Right renal cortex interstitium (tissue), 3 donors: ENCODE measurements at regions not wholly inside any gene's neighbourhood (a gene's known extent, or its start where the extent isn't known, plus 50 kb on each side); places are given as distances from the start of the nearest gene placed in this dataset.
"Not testable (repeated sequence)": the region's sequence is repeated elsewhere in the genome, so short reads cannot be mapped to it uniquely, and the experiment has no call there.

Source experiments
- DNase-seq, 3 donors: peaks; one replicate each; pipeline ENCODE4 v3.0.0-alpha.2; 2013; ENCODE audit warnings: low read depth in 3 of 3, low spot score in 2 of 3

DNA sequence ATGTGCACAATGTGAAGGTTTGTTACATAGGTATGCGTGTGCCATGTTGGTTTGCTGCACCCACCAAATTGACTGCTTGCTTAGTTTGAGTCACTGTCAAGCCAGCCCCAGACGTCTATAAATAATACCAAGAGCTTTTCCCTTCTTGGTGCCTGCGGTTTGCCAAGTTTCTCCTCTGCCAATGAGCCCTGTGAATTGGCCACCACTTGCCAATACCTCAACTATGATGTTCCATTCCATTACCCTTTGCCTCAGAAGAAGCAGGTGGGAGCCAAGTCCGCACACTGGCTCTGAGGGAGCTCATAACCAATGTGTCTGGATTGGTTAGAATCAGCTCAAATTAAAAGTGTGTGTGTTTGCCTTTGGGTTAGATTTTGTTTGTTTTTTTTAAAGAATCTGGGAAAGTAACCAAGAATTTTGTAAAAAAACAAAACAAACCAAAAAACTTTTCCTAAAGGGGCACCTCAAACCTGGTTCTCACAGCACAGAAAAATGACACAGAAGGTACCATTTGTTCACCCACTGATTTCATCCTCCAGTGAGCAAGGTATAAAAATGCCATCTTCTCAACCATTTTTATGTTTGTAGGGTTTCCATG is 209.3 kb upstream of the PRNP start:
- DNase-seq: no peak

DNA sequence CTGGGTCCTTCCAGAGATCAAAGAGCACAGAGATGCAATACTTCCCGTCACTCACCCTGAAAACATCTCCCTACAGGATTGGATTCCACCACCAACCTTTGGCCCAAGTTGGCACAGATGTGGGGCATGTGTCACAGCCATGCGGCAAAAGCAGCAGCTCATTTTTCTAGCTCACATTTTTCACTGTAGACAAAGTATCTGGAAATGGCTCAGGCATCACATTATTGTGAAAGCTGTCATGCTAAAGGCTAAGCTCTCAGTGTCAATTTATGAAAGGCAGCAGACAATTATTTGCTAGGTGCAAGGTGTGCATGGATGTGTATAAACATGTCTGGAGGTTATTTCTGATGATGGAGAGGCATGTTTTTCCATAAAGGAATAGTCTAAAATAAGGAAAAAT is 213.3 kb upstream of the PRNP start:
- no peak for DNase-seq

DNA sequence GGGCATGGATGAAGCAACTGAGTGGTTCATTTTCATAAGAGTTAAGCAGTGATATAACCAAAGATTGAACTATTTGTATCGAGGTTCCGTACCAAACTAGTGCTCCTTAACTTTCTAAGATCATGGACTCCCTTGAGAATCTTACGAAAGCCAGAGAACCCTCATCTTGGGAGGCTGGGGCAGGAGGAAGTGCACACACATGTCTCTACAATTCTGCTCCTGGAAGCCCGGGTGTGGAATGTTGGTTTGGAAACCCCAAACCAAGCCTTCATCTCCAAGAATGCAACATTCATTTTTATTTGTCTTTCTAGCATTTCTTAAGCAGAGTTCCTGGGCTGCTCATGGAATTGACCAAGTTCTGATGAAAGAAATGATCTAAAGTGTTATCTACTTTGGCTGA is 215.0 kb upstream of the PRNP start:
- DNase-seq: no peak

DNA sequence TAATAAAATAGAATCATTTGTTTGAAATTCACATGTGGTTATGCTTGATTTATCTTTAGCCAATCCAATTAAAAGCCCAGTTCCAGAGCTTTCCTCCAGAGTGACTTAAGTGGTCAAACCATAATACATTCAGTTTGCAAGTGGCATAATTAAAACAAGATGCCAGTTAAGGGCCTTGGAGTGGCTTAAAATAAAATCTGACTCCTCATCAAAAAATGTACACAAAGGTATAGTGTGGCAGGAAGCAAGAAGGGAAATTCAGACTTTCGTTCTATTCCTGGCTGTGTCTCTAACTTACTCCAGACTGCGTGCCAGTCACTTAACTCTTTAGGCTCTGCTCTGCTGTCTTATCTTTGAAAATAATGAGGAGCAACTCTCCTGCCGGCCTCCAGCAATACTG is 215.9 kb upstream of the PRNP start:
- no peak for DNase-seq

DNA sequence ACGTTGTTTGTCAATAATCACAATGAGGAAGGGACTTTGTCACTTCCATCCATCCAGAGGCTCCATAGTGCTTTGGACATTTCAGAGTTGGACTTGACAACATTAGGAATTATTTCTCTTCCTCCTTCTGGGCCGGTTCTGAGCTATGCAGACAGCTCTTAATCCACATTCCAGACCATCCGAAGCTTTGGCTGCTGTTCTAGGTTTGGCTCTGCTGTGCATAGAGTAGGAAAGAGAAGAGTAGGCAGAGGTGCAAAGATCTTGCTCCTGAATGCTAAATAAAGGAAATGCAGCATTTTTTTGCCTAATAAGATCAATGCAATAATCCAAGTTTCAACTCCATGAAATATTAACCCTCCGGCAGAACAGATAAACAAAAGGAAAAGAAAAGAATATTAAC is 216.3 kb upstream of the PRNP start:
- no peak for DNase-seq

DNA sequence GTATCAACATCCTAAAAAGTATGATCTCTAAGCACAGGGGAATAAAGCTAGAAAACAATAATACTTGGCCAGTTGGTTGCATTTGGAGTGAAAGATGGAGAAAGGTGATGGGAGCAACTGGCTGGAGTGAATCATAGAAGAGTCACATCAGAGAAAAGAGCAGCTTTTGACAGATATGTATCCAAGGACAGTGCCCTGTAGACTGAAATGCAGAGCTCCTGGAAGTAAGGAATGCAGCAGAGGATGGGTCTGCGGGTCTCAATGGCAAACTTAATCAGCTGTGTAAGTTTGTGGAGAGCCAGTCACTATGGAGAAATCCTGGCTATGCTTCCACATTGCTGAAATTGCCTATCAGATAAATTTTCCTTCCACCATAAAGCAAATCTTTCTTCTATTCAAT is 218.1 kb upstream of the PRNP start:
- no peak for DNase-seq

DNA sequence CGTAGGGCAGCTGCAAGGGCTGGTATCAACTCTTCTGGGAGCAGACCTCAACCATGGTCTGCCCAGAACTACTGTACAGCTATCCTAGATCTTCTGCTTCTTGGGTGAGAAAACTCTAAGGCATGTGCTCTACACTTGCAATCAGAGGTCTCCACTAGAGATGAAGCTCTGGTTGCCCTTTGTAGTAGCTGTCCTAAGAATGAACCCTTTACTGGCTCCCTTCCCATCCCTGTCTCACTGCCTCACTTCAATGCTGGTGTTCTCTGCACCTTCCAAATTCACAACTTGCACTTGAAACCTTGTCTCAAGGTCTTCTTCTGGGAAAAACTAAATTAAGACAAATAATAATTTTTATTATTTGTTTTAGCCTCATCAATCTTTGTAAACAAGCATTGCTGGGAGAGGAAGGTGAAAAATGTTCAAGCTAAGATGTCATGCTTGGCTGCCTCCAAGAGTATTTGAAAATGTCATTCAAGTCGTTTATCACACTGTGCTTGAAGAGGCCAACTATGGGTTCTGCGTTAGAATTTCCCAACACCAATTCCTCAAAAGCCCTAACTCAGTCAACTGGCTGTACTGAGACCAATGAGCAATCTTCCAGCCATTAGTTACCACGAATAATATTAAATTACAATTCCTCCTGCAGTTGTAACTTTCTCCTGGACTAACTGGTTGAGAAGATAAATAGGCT is 216.9 kb upstream of the ADRA1D start:
- DNase-seq: no peak

DNA sequence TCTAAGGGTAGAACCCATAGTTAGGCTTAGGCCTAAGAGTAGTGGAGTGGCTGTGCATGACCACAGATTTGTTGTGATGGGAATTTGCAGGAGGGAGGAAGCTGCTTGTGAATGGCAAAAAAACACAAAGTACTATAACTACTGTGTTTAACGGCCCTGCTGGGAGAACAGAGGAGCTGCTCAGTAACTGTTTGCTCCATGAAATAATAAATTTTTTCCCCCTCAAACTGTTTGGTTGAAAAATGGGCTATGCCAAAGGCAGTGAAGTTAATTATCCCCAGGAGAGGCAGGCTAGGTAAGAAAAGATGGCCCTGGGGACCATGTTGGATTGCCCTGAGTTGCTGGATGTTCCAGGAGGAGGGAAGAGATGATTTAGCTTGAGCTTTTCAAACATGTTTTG is 216.1 kb upstream of the ADRA1D start:
- no peak for DNase-seq

DNA sequence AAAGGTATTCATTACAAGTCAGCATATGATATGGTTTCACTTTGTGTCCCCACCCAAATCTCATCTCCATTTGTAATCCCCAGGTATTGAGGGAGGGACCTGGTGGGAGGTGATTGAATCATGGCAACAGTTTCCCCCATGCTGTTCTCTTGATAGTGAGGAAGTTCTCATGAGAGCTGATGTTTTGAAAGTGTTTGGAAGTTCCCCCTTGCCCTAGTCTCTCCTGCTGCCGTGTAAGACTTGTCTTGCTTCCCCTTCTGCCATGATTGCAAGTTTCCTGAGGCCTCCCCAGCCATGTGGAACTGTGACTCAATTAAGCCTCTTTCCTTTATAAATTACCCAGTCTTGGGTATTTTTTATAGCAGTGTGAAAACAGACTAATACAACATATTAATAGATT is 213.7 kb upstream of the ADRA1D start:
- not testable (repeated sequence) for DNase-seq

DNA sequence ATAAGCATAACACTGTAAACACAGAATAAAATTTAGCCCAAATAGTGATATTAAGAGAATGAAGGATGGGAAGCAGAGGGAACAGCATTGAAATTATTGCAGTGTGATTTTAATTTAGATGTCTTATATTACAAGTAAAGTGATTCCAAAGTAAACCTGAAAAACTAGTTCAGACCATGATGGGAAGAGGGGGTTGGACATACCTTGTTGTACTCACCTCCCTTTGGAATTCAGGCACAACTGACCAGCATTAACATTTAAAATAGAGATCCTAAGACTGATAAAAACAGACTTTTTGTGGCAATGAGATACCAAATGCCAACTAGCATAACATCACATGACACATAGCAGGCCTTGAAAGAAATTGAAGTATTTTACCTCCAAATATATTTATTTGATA is 210.0 kb upstream of the ADRA1D start:
- no peak for DNase-seq

DNA sequence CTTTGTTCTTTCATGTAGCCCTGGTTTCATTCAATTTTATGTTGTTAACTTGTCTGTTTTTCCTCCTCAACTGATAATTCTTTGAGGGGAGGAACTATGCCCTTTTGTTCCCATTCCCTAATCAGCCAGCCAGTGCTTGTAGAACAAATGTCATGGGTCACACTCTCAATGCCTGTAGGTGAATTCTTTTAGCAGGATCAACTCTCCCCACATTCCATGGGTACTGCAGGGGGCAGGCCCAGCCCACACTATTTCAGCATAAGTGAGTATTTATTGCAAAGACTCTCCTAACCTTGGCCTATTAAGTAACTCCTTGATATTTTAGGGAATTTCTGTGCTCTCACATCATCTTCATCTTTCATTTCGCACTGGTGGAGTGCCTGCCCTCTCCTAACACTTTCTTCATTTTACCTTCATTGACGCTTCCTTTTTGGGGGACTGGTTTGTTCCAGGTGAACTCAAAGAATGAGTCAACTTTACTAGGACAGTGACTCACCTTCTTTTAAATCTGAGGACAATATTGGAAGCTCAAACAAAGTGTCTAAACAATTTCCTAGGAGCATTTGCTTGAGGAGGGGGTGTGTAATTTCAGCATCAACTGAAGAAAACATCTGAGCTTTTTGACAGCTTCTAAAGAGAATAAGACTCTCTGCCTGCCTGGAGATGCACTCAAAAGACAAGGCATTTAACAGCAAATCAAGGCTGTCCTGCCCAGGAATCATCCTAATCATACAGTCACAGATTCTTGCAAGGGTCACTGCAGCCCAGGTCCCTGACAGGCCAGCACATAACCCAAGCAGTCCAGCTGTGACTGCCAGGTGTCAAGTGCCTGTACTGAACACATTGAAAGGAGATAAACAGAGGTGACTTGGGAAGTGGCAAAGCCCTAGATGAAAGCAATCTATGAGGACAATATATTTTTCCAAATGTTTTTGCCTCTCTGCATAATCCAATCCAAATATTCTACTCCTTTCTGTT is 208.8 kb upstream of the ADRA1D start:
- no peak for DNase-seq

DNA sequence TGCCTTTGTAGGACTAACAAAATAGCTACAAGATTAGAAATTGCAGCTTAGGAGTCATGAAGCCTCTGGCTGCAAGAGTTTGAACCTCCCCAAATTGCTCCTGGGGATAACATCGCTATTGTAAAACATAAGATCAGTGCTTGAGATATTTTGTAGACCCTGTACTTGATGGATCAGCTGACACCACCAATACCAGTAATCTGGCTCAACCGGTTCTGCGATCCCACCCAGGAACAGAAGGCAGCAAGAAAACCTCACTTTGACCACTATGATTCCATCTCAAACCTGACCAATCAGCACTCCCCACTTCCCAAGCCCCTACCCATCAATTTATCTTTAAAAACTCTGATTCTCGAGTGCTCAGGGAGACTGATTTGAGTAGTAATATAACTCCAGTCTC is 206.9 kb upstream of the ADRA1D start:
- DNase-seq: no peak

DNA sequence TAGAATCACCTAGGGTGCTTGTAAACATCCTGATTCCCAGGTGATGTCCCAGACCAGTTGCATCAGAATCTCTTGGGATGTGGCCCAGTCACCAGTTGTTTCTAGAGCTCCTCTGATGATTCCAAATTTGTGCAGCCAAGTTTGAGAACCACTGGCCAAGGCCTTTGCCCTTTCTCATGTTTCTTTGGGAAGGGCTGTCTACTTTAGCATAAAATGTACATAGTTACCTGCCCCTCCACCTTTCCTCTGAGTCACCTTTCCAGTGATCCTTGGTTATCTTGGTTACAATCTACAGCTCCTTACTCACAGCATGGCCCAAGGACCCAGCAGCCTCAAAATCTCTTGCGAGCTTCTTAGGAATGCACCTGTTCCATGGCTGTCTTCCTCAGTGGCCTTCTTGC is 206.2 kb upstream of the ADRA1D start:
- DNase-seq: no peak

DNA sequence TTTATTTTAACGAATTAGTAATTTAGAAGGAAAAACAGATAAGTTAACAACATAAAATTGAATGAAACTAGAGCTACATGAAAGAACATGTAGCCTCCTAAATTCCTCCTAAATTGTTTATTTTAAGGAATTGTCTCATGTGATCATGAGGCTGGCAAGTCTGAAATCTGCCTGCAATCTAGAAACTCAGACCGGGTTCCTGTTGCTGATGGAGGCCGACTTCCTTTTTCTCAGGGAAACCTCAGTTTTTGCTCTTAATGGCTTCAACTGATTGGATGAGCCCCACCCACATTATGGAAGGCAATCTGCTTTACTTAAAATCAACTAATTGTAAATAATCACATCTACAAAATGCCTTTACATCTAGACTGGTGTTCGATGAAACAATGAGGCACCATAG is 205.0 kb upstream of the ADRA1D start:
- no peak for DNase-seq

DNA sequence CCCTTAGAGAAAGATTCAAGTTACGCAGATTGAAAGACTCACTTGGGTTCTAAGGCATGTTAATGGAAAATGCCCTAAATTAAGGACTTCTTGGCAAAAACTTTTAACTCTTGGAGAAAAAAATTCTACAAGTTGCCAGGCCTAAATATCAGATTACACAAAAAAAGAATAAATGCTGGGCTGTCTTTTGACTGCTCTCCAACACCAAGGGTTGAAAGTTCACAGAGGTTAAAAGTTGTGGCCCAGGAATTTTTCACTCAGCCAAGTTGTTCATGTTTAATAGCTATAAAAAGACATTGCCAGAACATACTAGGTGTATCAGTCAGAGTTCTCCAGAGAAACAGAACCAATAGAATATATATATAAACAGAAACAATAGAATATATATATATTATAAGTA is 204.3 kb upstream of the ADRA1D start:
- DNase-seq: no peak

DNA sequence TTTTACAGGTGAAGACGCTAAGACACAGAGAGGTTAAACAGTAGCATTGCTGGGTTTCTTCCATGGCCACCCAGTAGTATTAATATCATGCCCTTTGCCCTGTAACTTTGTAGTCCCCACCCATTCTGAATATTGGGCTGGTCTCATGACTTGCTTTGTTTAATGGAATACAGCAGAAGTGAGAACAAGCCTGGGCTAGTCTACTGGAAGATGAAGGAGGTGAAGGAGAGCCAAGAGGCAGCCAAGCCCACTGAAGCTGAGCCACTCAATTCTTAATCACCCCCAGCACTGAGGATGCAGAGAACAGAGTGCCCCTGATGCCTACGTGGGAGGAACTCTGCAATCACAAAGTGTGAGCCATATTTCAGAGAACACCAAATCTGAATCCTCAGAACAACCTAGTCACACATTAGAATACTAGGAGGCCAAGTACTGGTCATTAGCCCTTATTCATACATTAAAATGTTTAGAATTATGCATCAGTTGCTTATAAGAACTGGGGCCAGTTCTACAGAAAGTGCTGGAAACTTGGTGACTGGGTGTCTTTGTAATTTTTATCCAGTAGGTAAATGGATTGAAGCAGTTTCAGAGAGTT is 202.5 kb upstream of the ADRA1D start:
- no peak for DNase-seq

DNA sequence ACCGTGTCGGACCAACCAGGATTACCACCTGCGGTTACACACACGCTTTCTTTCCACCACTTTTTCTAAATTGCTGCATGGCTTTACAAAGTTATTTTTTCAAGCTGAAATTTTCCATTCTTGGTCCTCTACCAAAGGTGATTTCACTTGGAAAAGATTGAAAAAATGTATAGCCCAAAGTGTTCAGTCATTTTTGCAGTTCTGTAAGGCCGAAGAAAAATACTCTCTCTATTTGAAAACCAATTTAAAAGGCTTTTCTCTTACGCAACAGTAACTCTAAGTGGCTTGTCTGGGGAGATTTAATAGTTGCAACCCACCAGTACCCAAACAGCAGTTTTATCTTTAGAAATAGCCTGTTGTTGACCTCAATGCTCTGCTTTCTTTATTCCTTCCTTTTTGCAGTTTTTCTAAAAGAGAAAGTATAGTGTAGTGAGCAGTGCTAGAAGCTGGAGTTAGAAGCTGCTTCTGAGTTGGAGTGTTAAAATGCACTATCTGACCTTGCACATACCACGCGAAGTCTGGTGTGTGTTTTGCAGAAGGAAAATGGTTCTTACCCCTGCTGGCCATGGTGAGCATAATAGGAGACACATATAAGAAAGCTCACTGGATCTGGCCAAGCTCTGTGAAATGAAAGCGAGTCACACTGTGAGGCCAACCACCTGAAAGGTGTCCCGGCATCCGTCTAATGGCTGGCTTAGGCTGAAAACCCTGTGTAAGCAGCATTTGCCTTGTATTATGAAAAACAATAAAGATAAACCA is 201.0 kb upstream of the ADRA1D start:
- no peak for DNase-seq

DNA sequence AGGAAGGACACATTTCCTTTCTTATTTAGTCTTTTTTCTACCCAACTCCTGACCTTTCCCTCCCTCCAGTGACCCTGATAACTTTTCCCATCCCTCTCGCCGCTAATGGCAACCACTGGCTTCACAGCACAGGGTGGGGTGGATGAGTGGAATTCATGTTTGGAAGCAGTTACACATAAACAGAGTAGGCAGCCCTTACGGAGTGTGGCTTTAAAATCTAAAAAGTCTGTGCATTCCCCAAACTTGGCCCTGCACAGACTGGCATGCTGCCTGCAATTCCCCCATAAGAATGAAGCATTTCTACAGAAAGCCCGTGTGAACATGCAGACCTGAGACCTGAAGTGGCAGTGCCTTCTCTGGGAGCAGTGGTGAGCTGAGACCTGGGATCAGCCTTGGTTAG is 196.7 kb upstream of the ADRA1D start:
- DNase-seq: no peak

DNA sequence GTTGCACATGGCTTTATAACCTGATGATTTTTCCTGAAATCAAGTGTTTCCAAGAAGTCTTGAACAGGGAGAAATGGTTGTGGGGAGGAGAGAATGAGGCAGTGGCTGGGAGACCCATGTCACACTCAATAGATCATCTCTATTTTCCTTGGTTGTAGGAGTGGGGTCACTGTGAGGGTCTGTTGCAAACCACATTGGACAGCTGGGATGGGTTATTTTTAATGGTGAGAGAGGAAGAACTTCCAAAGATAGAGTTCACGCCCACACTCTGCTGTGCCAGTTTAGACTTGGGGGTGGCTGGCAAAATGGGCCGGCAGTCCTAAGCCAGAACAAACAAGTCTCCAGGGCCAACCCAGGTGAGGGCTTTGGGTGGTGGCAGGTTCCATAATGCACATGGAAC is 196.2 kb upstream of the ADRA1D start:
- no peak for DNase-seq

DNA sequence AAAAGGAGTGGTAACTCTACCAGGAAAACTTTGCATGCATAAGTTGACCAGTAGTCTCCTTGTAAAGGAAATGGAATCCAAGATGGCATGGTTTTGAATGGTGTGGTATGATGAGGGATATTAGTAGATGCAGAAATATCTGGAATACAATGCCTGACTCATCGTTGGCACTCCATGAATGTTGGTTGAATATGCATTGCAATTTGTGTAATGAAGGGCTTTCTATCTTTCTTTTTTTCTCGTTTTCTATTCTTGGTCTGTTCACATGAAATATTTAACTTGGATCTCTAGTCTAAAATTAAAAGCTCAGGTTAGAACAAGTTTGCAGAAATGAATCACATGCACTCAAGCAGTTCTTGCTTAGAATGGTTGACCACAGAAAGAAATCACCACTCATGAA is 195.3 kb upstream of the ADRA1D start:
- DNase-seq: no peak

DNA sequence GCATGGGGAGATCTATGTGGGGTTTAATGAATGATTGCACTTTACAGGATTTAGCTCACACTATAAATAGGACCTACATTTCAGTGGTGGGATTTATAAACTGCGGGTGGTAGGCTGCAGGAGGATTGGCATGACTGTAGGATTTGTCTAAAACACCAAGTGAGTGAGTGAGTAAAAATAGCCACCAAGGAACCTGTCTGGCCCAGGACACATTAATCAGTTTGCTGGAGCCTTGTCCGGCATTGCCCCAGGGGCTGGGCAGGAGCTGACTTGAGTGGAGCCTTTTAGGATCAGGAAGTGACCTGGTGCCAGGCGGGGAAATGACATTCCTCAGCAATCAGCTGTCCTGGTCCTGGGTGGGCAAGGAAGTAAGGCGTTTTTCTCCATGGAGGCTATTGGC is 193.9 kb upstream of the ADRA1D start:
- no peak for DNase-seq
